Type B pancreatic cell (in vitro differentiated cells): ENCODE measurements at regions not wholly inside any gene's neighbourhood (a gene's known extent, or its start where the extent isn't known, plus 50 kb on each side); places are given as distances from the start of the nearest gene placed in this dataset.

Experiments used
- DNase-seq: peaks from one replicate; pipeline ENCODE4 v3.0.0; 2021; ENCODE audit warnings: mixed read lengths; ENCODE audit not compliant: unreplicated experiment; ENCODE audit errors: extremely low spot score
- H3K27ac Mint-ChIP-seq: 2 replicates; pipeline ENCODE4 v1.8.0; 2021; ENCODE audit warnings: mild to moderate bottlenecking, mixed read lengths
- H3K27me3 Mint-ChIP-seq: 2 replicates; pipeline ENCODE4 v1.8.0; 2021; ENCODE audit warnings: mixed read lengths
- H3K36me3 Mint-ChIP-seq: 2 replicates; pipeline ENCODE4 v1.8.0; 2021; ENCODE audit warnings: mixed read lengths
- H3K4me1 Mint-ChIP-seq: one replicate; pipeline ENCODE4 v1.8.0; 2021; ENCODE audit warnings: mixed read lengths; ENCODE audit not compliant: unreplicated experiment
- H3K4me3 Mint-ChIP-seq: 2 replicates; pipeline ENCODE4 v1.8.0; 2021; ENCODE audit warnings: mild to moderate bottlenecking, mixed read lengths
- H3K9me3 Mint-ChIP-seq: 2 replicates; pipeline ENCODE4 v1.8.0; 2021; ENCODE audit warnings: mixed read lengths
- CTCF ChIP-seq: fragments of 200-600 bp; sonication (generic); conservative IDR thresholded peaks from 2 replicates; pipeline ENCODE4 v1.5.0; 2021; ENCODE audit warnings: antibody characterized with exemption, mild to moderate bottlenecking

GRCh38 chrX:94493405-94493804 lies 819.4 kb downstream of the FAM133A start:
- Mint-ChIP-seq H3K36me3 (no peaks in the 10 kb centered on the region), H3K27me3 (peaks cover 6% of the 10 kb centered on the region), H3K27ac (no peak overlapping the region)

GRCh38 chrX:94511564-94511963 lies 837.6 kb downstream of the FAM133A start:
- no peak for DNase-seq
- H3K9me3 Mint-ChIP-seq: no peaks in the 10 kb centered on the region
- no peaks in the 10 kb centered on the region for H3K36me3 Mint-ChIP-seq
- H3K27ac Mint-ChIP-seq: no peak overlapping the region
- no peaks in the 10 kb centered on the region for H3K27me3 Mint-ChIP-seq
- H3K4me1 Mint-ChIP-seq: no peaks in the 10 kb centered on the region
- H3K4me3 Mint-ChIP-seq: no peak overlapping the region
- no peak for TF ChIP-seq CTCF

More at GRCh38 chrX:94493405-94493804, 819.4 kb downstream of the FAM133A start:
- H3K9me3 Mint-ChIP-seq: peaks cover 5% of the 10 kb centered on the region
- no peak for TF ChIP-seq CTCF
- peaks cover 6% of the 10 kb centered on the region for H3K4me1 Mint-ChIP-seq
- DNase-seq: no peak
- H3K4me3 Mint-ChIP-seq: peak overlapping the region; percentile 19

DNA sequence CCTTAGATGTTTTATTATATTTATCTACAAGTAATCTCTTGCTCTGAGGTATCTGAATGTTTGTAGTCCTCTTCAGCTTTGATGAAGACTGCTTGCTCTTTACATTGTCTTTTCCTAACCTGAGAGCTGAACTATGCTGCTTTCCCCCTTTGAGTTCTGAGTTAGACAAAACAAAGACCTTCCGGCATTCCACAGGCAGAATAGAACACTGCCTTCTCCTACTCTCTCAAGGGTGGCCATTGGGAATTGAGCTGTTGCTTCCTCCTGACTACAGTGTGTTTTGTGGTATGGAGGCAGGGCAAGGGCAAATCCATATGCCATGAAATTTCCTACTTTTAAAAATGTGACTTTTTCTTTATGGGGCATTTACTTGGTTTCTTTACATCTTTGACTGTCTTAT lies 841.0 kb downstream of the FAM133A start:
- no peaks in the 10 kb centered on the region for H3K9me3 Mint-ChIP-seq

GRCh38 chrX:94524867-94525266 lies 850.9 kb downstream of the FAM133A start:
- H3K4me3 Mint-ChIP-seq: no peak overlapping the region
- no peaks in the 10 kb centered on the region for H3K36me3 Mint-ChIP-seq
- H3K27ac Mint-ChIP-seq: no peak overlapping the region
- no peaks in the 10 kb centered on the region for H3K9me3 Mint-ChIP-seq
- H3K27me3 Mint-ChIP-seq: no peaks in the 10 kb centered on the region
- DNase-seq: no peak
- peak; percentile 55 for TF ChIP-seq CTCF
- no peaks in the 10 kb centered on the region for H3K4me1 Mint-ChIP-seq

More for the DNA sequence above, 841.0 kb downstream of the FAM133A start:
- Mint-ChIP-seq H3K4me3 (no peak overlapping the region), H3K27ac (no peak overlapping the region), H3K4me1 (no peaks in the 10 kb centered on the region), H3K36me3 (no peaks in the 10 kb centered on the region), H3K27me3 (no peaks in the 10 kb centered on the region)
- no peak for TF ChIP-seq CTCF
- no peak for DNase-seq

DNA sequence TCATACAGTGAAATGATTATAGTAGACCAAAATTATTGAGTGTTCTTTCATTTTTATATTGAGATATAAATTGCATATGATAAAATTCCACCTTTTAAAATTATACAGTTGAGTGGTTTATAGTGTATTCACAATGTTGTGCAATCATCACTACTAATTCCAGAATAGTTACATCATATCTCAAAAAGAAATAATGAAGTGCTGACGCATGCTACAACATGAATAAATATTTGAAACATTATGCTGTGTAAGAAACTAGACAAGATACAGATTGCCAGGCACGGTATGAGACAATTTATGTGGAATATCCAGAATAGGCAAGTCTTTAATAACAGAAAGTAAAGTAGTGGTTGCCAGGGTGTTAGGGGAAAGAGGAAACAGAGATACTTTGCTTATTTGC lies 871.7 kb downstream of the FAM133A start:
- no peak for TF ChIP-seq CTCF
- DNase-seq: no peak
- no peak overlapping the region for H3K4me3 Mint-ChIP-seq
- no peaks in the 10 kb centered on the region for H3K36me3 Mint-ChIP-seq
- no peaks in the 10 kb centered on the region for H3K27me3 Mint-ChIP-seq
- no peaks in the 10 kb centered on the region for H3K9me3 Mint-ChIP-seq
- no peaks in the 10 kb centered on the region for H3K4me1 Mint-ChIP-seq
- H3K27ac Mint-ChIP-seq: peak overlapping the region; percentile 25

GRCh38 chrX:94551831-94552230 lies 877.8 kb downstream of the FAM133A start:
- H3K4me1 Mint-ChIP-seq: no peaks in the 10 kb centered on the region
- H3K9me3 Mint-ChIP-seq: no peaks in the 10 kb centered on the region
- H3K27me3 Mint-ChIP-seq: no peaks in the 10 kb centered on the region
- no peak for DNase-seq
- no peak overlapping the region for H3K4me3 Mint-ChIP-seq
- H3K27ac Mint-ChIP-seq: no peak overlapping the region
- no peak for TF ChIP-seq CTCF
- H3K36me3 Mint-ChIP-seq: no peaks in the 10 kb centered on the region
